ENCODE measurements at regions not wholly inside any gene's neighbourhood (a gene's known extent, or its start where the extent isn't known, plus 50 kb on each side); places are given as distances from the start of the nearest gene placed in this dataset.
A peak's percentile ranks its signal among the peaks of the same experiment; 100 is the strongest.

DNA sequence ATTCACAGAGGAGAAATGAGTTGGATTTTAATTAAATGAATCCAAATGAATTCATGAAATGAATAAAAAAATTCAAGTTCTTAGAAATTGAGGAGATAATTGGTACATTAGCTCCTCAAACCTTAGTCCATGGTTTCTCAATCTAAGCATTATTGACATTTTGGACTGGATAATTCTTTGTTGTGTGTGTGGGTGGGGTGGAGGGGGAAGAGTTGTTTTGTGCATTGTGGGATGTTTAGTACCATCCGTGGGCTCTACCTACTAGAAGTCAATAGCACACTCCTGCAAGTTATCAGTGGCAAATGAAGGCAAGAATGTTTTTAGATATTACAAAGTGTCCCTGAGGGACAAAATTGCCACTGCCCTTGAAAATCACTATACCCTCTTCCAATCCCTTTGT is 431.9 kb downstream of the PLPP3 start:
- TF ChIP-seq, protein P1, sequence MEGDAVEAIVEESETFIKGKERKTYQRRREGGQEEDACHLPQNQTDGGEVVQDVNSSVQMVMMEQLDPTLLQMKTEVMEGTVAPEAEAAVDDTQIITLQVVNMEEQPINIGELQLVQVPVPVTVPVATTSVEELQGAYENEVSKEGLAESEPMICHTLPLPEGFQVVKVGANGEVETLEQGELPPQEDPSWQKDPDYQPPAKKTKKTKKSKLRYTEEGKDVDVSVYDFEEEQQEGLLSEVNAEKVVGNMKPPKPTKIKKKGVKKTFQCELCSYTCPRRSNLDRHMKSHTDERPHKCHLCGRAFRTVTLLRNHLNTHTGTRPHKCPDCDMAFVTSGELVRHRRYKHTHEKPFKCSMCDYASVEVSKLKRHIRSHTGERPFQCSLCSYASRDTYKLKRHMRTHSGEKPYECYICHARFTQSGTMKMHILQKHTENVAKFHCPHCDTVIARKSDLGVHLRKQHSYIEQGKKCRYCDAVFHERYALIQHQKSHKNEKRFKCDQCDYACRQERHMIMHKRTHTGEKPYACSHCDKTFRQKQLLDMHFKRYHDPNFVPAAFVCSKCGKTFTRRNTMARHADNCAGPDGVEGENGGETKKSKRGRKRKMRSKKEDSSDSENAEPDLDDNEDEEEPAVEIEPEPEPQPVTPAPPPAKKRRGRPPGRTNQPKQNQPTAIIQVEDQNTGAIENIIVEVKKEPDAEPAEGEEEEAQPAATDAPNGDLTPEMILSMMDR (IDR thresholded peaks at IDR 0.05; ENCODE audit: unreplicated experiment) = no peak
- DNase-seq (ENCODE audit: unreplicated experiment) = no peak
- H3K9me3 Mint-ChIP-seq (ENCODE audit: unreplicated experiment) = no peaks in the 10 kb centered on the region
- no peaks in the 10 kb centered on the region for H3K36me3 Mint-ChIP-seq (ENCODE audit: insufficient read depth, unreplicated experiment)
- no TSS peak for BruUV-seq (replicated peaks)
- H3K27me3 Mint-ChIP-seq (ENCODE audit: insufficient read depth, unreplicated experiment) = no peaks in the 10 kb centered on the region
- intact Hi-C loops (cut with micrococcal nuclease) = no loop called here
- CTCF ChIA-PET = interaction anchor here (1.7 kb wide), 1 partner anchor 53 kb away, joined by 4 read pairs; no protein-coding TSS in a partner anchor
- no peak overlapping the region for H3K4me3 Mint-ChIP-seq (ENCODE audit: unreplicated experiment)
- peaks cover 9% of the 10 kb centered on the region for H3K4me1 Mint-ChIP-seq (ENCODE audit: insufficient read depth, unreplicated experiment)
- POLR2A ChIA-PET = interaction anchor here (1.3 to 1.5 kb wide), 2 partner anchors 12 to 23 kb away, joined by 3 read pairs; no protein-coding TSS in a partner anchor
- no peak overlapping the region for H3K27ac Mint-ChIP-seq (ENCODE audit: low read depth, unreplicated experiment)

DNA sequence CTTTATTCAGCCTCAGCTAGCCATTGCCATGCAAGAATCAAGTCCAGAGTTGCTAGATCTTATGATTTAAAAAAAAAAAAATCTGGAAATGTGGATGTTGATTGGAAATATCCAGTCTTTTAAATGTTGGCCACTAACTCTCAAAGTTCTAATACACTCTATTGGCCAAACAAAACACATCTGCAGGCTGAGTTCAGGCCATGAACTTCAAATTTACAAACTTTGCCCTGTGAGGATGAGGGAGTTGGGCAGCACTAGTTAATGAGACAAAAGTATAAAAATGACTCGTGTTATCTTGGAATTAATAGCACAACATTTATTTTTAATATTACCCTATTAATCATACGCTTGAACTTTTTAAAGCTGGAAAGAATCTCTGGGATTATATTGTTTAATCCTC is 432.3 kb downstream of the PLPP3 start:
- Mint-ChIP-seq H3K4me3 (ENCODE audit: unreplicated experiment) (no peak overlapping the region), H3K27ac (ENCODE audit: low read depth, unreplicated experiment) (no peak overlapping the region), H3K4me1 (ENCODE audit: insufficient read depth, unreplicated experiment) (peaks cover 9% of the 10 kb centered on the region), H3K27me3 (ENCODE audit: insufficient read depth, unreplicated experiment) (no peaks in the 10 kb centered on the region), H3K9me3 (ENCODE audit: unreplicated experiment) (no peaks in the 10 kb centered on the region), H3K36me3 (ENCODE audit: insufficient read depth, unreplicated experiment) (no peaks in the 10 kb centered on the region)
- intact Hi-C loops (cut with micrococcal nuclease) = no loop called here
- ChIA-PET POLR2A (interaction anchor here (1.2 to 1.5 kb wide), 3 partner anchors 12 to 23 kb away, joined by 3 read pairs; no protein-coding TSS in a partner anchor), CTCF (interaction anchor here (0.7 to 1.7 kb wide), 2 partner anchors 54 to 925 kb away, joined by 4 read pairs; no protein-coding TSS in a partner anchor)
- TF ChIP-seq, protein P1 (IDR thresholded peaks at IDR 0.05; ENCODE audit: unreplicated experiment) = no peak
- DNase-seq (ENCODE audit: unreplicated experiment) = no peak
- BruUV-seq (replicated peaks) = no TSS peak

DNA sequence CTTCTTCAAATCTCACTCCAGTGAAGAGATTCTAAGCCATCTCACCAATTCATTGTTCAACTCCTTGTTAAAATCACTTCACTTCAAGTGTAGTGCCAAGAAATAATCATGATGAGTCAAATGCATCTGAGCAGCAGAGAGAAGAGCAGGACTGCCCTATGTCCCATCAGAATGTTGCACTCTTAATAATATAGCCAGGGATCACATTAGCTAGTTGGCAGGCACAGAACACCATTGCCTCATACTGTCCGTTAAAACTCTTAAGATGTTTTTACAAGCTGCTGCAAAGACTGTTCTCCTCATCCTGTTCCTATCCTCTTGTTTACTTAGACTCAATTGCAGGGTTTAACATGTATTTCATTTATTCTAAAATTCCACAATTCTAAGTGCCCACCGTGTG is 432.9 kb downstream of the PLPP3 start:
- peak overlapping the region; percentile 25 for H3K27ac Mint-ChIP-seq (ENCODE audit: low read depth, unreplicated experiment)
- ChIA-PET POLR2A (interaction anchor here (1.2 to 1.3 kb wide), 2 partner anchors 14 to 24 kb away, joined by 3 read pairs; no protein-coding TSS in a partner anchor), CTCF (interaction anchor here (0.6 to 1.7 kb wide), 4 partner anchors 8 to 926 kb away, joined by 3 to 4 read pairs (median 4); no protein-coding TSS in a partner anchor)
- peak; percentile 50 for DNase-seq (ENCODE audit: unreplicated experiment)
- BruUV-seq (replicated peaks) = no TSS peak
- H3K4me1 Mint-ChIP-seq (ENCODE audit: insufficient read depth, unreplicated experiment) = peaks cover 9% of the 10 kb centered on the region
- no peak overlapping the region for H3K4me3 Mint-ChIP-seq (ENCODE audit: unreplicated experiment)
- TF ChIP-seq, protein P1 (IDR thresholded peaks at IDR 0.05; ENCODE audit: unreplicated experiment) = no peak
- intact Hi-C loops (cut with micrococcal nuclease) = no loop called here
- H3K36me3 Mint-ChIP-seq (ENCODE audit: insufficient read depth, unreplicated experiment) = no peaks in the 10 kb centered on the region
- no peaks in the 10 kb centered on the region for H3K9me3 Mint-ChIP-seq (ENCODE audit: unreplicated experiment)
- H3K27me3 Mint-ChIP-seq (ENCODE audit: insufficient read depth, unreplicated experiment) = no peaks in the 10 kb centered on the region

- H3K4me3 Mint-ChIP-seq (ENCODE audit: unreplicated experiment) = no peak overlapping the region
- POLR2A ChIA-PET = interaction anchor here (1.2 kb wide), 1 partner anchor 13 kb away, joined by 3 read pairs; no protein-coding TSS in a partner anchor
- no TSS peak for BruUV-seq (replicated peaks)
- CTCF ChIA-PET = interaction anchor here (0.6 to 1.1 kb wide), 2 partner anchors 9 to 227 kb away, joined by 3 read pairs; no protein-coding TSS in a partner anchor
- no peaks in the 10 kb centered on the region for H3K36me3 Mint-ChIP-seq (ENCODE audit: insufficient read depth, unreplicated experiment)
- H3K27ac Mint-ChIP-seq (ENCODE audit: low read depth, unreplicated experiment) = no peak overlapping the region
- DNase-seq (ENCODE audit: unreplicated experiment) = no peak
- H3K9me3 Mint-ChIP-seq (ENCODE audit: unreplicated experiment) = no peaks in the 10 kb centered on the region
- intact Hi-C loops (cut with micrococcal nuclease) = no loop called here
- peaks cover 9% of the 10 kb centered on the region for H3K4me1 Mint-ChIP-seq (ENCODE audit: insufficient read depth, unreplicated experiment)
- H3K27me3 Mint-ChIP-seq (ENCODE audit: insufficient read depth, unreplicated experiment) = no peaks in the 10 kb centered on the region
- TF ChIP-seq, protein P1 (IDR thresholded peaks at IDR 0.05; ENCODE audit: unreplicated experiment) = no peak
Measured at GRCh38 chr1:56145581-56145980, 433.8 kb downstream of the PLPP3 start.

Measured in MCF 10A (cell line).